Keratinocyte (primary cell): ENCODE measurements at regions not wholly inside any gene's neighbourhood (a gene's known extent, or its start where the extent isn't known, plus 50 kb on each side); places are given as distances from the start of the nearest gene placed in this dataset.

ENCODE experiments used
- DNase-seq: peaks from one replicate; pipeline ENCODE4 v3.0.0-alpha.2; 2011; ENCODE audit warnings: low read depth, missing footprints, low spot score
- FAIRE-seq: peaks from 2 replicates; lab custom pipeline; 2011; peaks lifted over from hg19 to GRCh38; lab: Jason Lieb, UNC
- H2AFZ ChIP-seq: 2 replicates; pipeline ENCODE4 v1.6.0; 2012; ENCODE audit warnings: low read length, control low read depth, inconsistent platforms; ENCODE audit not compliant: control insufficient read depth
- H3K27ac ChIP-seq: 2 replicates; pipeline ENCODE4 v1.5.1; 2011; ENCODE audit warnings: low read length; ENCODE audit not compliant: control insufficient read depth, insufficient read depth
- H3K27me3 ChIP-seq: 3 replicates; pipeline ENCODE4 v1.6.0; 2011; ENCODE audit warnings: low read length; ENCODE audit not compliant: control insufficient read depth, insufficient read depth; ENCODE audit errors: extremely low read depth
- H3K36me3 ChIP-seq, 2 experiments: 2 replicates in 1 of 2; 3 replicates in 1 of 2; pipeline ENCODE4 v1.5.1; 2011; ENCODE audit warnings: low read length in 2 of 2, mild to moderate bottlenecking in 1 of 2; ENCODE audit not compliant: control insufficient read depth in 2 of 2, insufficient read depth in 2 of 2; ENCODE audit errors: extremely low read depth in 1 of 2
- H3K4me1 ChIP-seq: 3 replicates; pipeline ENCODE4 v1.5.1; 2011; ENCODE audit warnings: low read length; ENCODE audit not compliant: control insufficient read depth, insufficient read depth; ENCODE audit errors: extremely low read depth
- H3K4me2 ChIP-seq: 3 replicates; pipeline ENCODE4 v1.6.0; 2011; ENCODE audit warnings: low read depth, low read length; ENCODE audit not compliant: control insufficient read depth, insufficient read depth; ENCODE audit errors: extremely low read depth
- H3K4me3 ChIP-seq, 3 experiments: fragments of 200-600 bp in 1 of 3; sonication (generic) in 1 of 3; 2 replicates in 2 of 3; 3 replicates in 1 of 3; pipeline ENCODE4 v1.5.1; 2011 to 2016; ENCODE audit warnings: low read length in 3 of 3, mild to moderate bottlenecking in 3 of 3, control low read depth in 2 of 3, inconsistent platforms in 1 of 3, low read depth in 1 of 3, mixed read lengths in 1 of 3, mixed run types in 1 of 3, moderate library complexity in 1 of 3; ENCODE audit not compliant: control insufficient read depth in 2 of 3, insufficient read depth in 2 of 3; ENCODE audit errors: extremely low read depth in 1 of 3
- H3K79me2 ChIP-seq: 2 replicates; pipeline ENCODE4 v1.6.0; 2012; ENCODE audit warnings: low read length; ENCODE audit not compliant: control insufficient read depth, insufficient read depth
- H3K9ac ChIP-seq: 3 replicates; pipeline ENCODE4 v1.6.0; 2011; ENCODE audit warnings: low read length; ENCODE audit not compliant: control insufficient read depth, insufficient read depth; ENCODE audit errors: extremely low read depth
- H3K9me1 ChIP-seq: 3 replicates; pipeline ENCODE4 v1.6.0; 2011; ENCODE audit warnings: low read length; ENCODE audit not compliant: control insufficient read depth, insufficient read depth; ENCODE audit errors: extremely low read depth
- H3K9me3 ChIP-seq: 2 replicates; pipeline ENCODE4 v1.5.1; 2012; ENCODE audit warnings: low read depth, low read length; ENCODE audit not compliant: control insufficient read depth
- H4K20me1 ChIP-seq: 3 replicates; pipeline ENCODE4 v1.6.0; 2011; ENCODE audit warnings: low read length; ENCODE audit not compliant: control insufficient read depth, insufficient read depth; ENCODE audit errors: extremely low read depth
- CTCF ChIP-seq, 3 experiments: IDR thresholded peaks in 1 of 3; conservative IDR thresholded peaks in 1 of 3; optimal IDR thresholded peaks in 1 of 3; 2 replicates in 2 of 3; 3 replicates in 1 of 3; pipeline versions ENCODE3 to v1.5.1; 2011; ENCODE audit warnings: low read length in 3 of 3, mild to moderate bottlenecking in 3 of 3, moderate library complexity in 2 of 3, control low read depth in 1 of 3, inconsistent platforms in 1 of 3; ENCODE audit not compliant: insufficient read depth in 2 of 3; ENCODE audit errors: extremely low read depth in 1 of 3
- EZH2 ChIP-seq: IDR thresholded peaks from one replicate; pipeline ENCODE4 v1.6.1; 2012; ENCODE audit warnings: inconsistent platforms, mild to moderate bottlenecking, low read length, moderate library complexity
- dilution Hi-C: fragments of 300-500 bp; cut with MboI; formaldehyde crosslinking; loops from one replicate; pipeline ENCODE4 v1.7.0; 2020; ENCODE audit warnings: low sequenced_read_pairs; ENCODE audit not compliant: extremely low pct_ligation_motif_present

GRCh38 chr2:41906338-41906725, 141.5 kb upstream of the PKDCC start:
- peaks cover 4% of the 10 kb centered on the region for H3K4me1 ChIP-seq
- H2AFZ ChIP-seq: no peak overlapping the region

GRCh38 chr2:41907141-41907540, 140.7 kb upstream of the PKDCC start:
- H3K4me1 ChIP-seq: peaks cover 4% of the 10 kb centered on the region
- no peaks in the 10 kb centered on the region for H3K9me1 ChIP-seq
- no peaks in the 10 kb centered on the region for H3K27me3 ChIP-seq
- no peak overlapping the region for H3K4me2 ChIP-seq
- DNase-seq (no peak), FAIRE-seq (no peak)
- dilution Hi-C loops: no loop called here
- no peaks in the 10 kb centered on the region for H3K9me3 ChIP-seq
- no peak overlapping the region for H3K9ac ChIP-seq
- H3K79me2 ChIP-seq: no peaks in the 10 kb centered on the region
- H3K27ac ChIP-seq: no peak overlapping the region
- no peak overlapping the region for H3K4me3 ChIP-seq
- no peaks in the 10 kb centered on the region for H4K20me1 ChIP-seq
- H3K36me3 ChIP-seq: no peaks in the 10 kb centered on the region
- H2AFZ ChIP-seq: no peak overlapping the region
- TF ChIP-seq EZH2: no peak
- no peak for TF ChIP-seq CTCF (optimal IDR thresholded peaks at IDR 0.05 in 1 of 3, IDR thresholded peaks at IDR 0.05 in 1 of 3, conservative IDR thresholded peaks at IDR 0.05 in 1 of 3; ENCODE audit: extremely low read depth in 1 of 3, insufficient read depth in 2 of 3, low read length in 3 of 3)

More at GRCh38 chr2:41906338-41906725, 141.5 kb upstream of the PKDCC start:
- DNase-seq: no peak
- Histone ChIP-seq H3K27ac (no peak overlapping the region), H3K9ac (no peak overlapping the region), H3K4me2 (no peak overlapping the region), H3K36me3 (no peaks in the 10 kb centered on the region), H3K9me1 (no peaks in the 10 kb centered on the region), H3K4me3 (no peak overlapping the region), H3K9me3 (no peaks in the 10 kb centered on the region), H4K20me1 (no peaks in the 10 kb centered on the region), H3K27me3 (no peaks in the 10 kb centered on the region), H3K79me2 (no peaks in the 10 kb centered on the region)
- FAIRE-seq: no peak
- no peak for TF ChIP-seq CTCF (optimal IDR thresholded peaks at IDR 0.05 in 1 of 3, IDR thresholded peaks at IDR 0.05 in 1 of 3, conservative IDR thresholded peaks at IDR 0.05 in 1 of 3; ENCODE audit: extremely low read depth in 1 of 3, insufficient read depth in 2 of 3, low read length in 3 of 3)
- no peak for TF ChIP-seq EZH2
- dilution Hi-C loops: no loop called here
